Hepatocyte (in vitro differentiated cells): ENCODE measurements at regions not wholly inside any gene's neighbourhood (a gene's known extent, or its start where the extent isn't known, plus 50 kb on each side); places are given as distances from the start of the nearest gene placed in this dataset.

ENCODE experiments used
- EZH2 ChIP-seq: fragments of 200-600 bp; sonication (generic); IDR thresholded peaks from 2 replicates; pipeline ENCODE4 v1.6.1; 2016; ENCODE audit warnings: antibody characterized with exemption, mild to moderate bottlenecking, borderline replicate concordance
- EZH2phosphoT487 ChIP-seq: fragments of 200-600 bp; sonication (generic); IDR thresholded peaks from one replicate; pipeline ENCODE4 v1.6.1; 2018; ENCODE audit warnings: antibody characterized with exemption, mild to moderate bottlenecking, low read depth, moderate library complexity; ENCODE audit not compliant: unreplicated experiment, severe bottlenecking
- TF ChIP-seq, protein P1 (sequence below): fragments of 200-600 bp; sonication (generic); IDR thresholded peaks from 2 replicates; pipeline ENCODE4 v1.5.1; 2016; ENCODE audit warnings: antibody characterized with exemption, mild to moderate bottlenecking; ENCODE audit not compliant: poor library complexity

DNA sequence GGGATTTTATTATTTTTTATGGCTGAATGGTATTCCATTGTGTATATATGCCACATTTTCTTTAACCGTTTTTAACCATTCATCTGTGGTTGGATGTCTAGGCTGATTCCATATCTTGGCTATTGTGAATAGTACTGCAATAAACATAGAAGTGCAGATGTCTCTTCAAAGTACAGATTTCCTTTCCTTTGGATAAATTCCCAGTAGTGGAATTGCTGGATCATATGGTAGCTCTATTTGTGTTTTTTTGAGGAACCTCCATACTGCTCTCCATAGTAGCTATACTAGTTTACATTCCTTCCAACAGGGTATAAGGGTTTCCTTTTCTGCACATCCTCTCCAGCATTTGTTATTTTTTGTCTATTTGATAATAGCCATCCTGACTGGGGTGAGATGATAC, 71.9 kb upstream of the SEZ6L start:
- TF ChIP-seq, protein P1, sequence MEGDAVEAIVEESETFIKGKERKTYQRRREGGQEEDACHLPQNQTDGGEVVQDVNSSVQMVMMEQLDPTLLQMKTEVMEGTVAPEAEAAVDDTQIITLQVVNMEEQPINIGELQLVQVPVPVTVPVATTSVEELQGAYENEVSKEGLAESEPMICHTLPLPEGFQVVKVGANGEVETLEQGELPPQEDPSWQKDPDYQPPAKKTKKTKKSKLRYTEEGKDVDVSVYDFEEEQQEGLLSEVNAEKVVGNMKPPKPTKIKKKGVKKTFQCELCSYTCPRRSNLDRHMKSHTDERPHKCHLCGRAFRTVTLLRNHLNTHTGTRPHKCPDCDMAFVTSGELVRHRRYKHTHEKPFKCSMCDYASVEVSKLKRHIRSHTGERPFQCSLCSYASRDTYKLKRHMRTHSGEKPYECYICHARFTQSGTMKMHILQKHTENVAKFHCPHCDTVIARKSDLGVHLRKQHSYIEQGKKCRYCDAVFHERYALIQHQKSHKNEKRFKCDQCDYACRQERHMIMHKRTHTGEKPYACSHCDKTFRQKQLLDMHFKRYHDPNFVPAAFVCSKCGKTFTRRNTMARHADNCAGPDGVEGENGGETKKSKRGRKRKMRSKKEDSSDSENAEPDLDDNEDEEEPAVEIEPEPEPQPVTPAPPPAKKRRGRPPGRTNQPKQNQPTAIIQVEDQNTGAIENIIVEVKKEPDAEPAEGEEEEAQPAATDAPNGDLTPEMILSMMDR = no peak
- TF ChIP-seq EZH2phosphoT487 (no peak), EZH2 (no peak)
